Activated T-cell treated with anti-CD3 and anti-CD28 coated beads, Interleukin-2, amount 50 U/mL, for 24 hours (primary cell): ENCODE measurements at regions not wholly inside any gene's neighbourhood (a gene's known extent, or its start where the extent isn't known, plus 50 kb on each side); places are given as distances from the start of the nearest gene placed in this dataset.
A peak's percentile ranks its signal among the peaks of the same experiment; 100 is the strongest.

Experiments
- DNase-seq: peaks from one replicate; pipeline ENCODE4 v3.0.0-alpha.2; 2020
- H3K27ac Mint-ChIP-seq: 2 replicates; pipeline ENCODE4 v1.8.0; 2020; ENCODE audit warnings: mild to moderate bottlenecking, mixed read lengths
- H3K27me3 Mint-ChIP-seq: 2 replicates; pipeline ENCODE4 v1.8.0; 2020; ENCODE audit warnings: mixed read lengths
- H3K36me3 Mint-ChIP-seq: 2 replicates; pipeline ENCODE4 v1.8.0; 2020; ENCODE audit warnings: low read depth, mixed read lengths
- H3K4me1 Mint-ChIP-seq: 2 replicates; pipeline ENCODE4 v1.8.0; 2020; ENCODE audit warnings: low read depth, mixed read lengths
- H3K4me3 Mint-ChIP-seq: 2 replicates; pipeline ENCODE4 v1.8.0; 2020; ENCODE audit warnings: mild to moderate bottlenecking, moderate library complexity, mixed read lengths
- H3K9me3 Mint-ChIP-seq: 2 replicates; pipeline ENCODE4 v1.8.0; 2020; ENCODE audit warnings: mixed read lengths

GRCh38 chr2:64861452-64862397, 127.5 kb upstream of the SLC1A4 start:
- DNase-seq: no peak
- Mint-ChIP-seq H3K4me3 (no peak overlapping the region), H3K9me3 (no peaks in the 10 kb centered on the region), H3K27me3 (peaks cover 15% of the 10 kb centered on the region), H3K36me3 (no peaks in the 10 kb centered on the region), H3K27ac (no peak overlapping the region), H3K4me1 (peaks cover 5% of the 10 kb centered on the region)

GRCh38 chr2:64862623-64863022, 126.6 kb upstream of the SLC1A4 start:
- H3K4me3 Mint-ChIP-seq: no peak overlapping the region
- peaks cover 5% of the 10 kb centered on the region for H3K4me1 Mint-ChIP-seq
- DNase-seq: no peak

DNA sequence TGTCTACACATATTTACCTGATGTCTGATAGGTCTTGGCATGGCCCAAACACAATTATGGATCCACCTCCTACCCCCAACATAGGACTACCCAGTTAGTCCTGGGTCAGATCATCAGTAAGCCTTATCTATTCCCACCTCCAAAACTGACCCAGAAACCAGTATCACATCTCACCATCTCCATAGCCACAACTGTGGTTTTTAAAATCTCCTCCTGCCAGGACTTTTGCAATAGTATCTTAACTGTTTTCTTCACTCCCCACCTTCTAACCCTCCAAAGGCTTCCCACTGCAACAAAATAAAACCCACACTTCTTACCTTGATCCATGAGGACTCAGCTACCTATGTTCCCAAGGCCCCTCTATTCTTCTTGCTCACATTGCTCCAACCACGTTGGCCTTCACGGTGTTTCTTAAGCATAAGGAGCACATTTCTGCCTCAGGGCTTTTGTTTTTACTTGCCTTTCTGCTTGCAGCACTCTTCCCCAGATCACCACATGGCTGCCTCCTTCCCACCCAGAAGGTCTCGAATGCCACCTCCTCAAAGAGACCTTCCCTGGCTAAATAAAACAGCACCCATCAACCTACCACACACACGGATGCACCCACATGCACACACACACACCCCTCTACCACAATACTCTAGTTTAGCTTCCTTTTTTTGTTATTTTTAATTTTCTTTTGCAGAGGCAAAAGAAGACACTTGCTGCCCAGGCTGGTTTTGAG, 125.9 kb upstream of the SLC1A4 start:
- Mint-ChIP-seq H3K4me1 (peaks cover 5% of the 10 kb centered on the region), H3K27ac (no peak overlapping the region), H3K9me3 (no peaks in the 10 kb centered on the region), H3K27me3 (peaks cover 17% of the 10 kb centered on the region), H3K4me3 (no peak overlapping the region), H3K36me3 (no peaks in the 10 kb centered on the region)
- no peak for DNase-seq

More at GRCh38 chr2:64862623-64863022, 126.6 kb upstream of the SLC1A4 start:
- no peak overlapping the region for H3K27ac Mint-ChIP-seq
- no peaks in the 10 kb centered on the region for H3K36me3 Mint-ChIP-seq
- peaks cover 17% of the 10 kb centered on the region for H3K27me3 Mint-ChIP-seq
- no peaks in the 10 kb centered on the region for H3K9me3 Mint-ChIP-seq

- Mint-ChIP-seq H3K4me3 (peak overlapping the region; percentile 71), H3K9me3 (no peaks in the 10 kb centered on the region), H3K27me3 (peaks cover 7% of the 10 kb centered on the region), H3K27ac (peak overlapping the region; percentile 22), H3K36me3 (no peaks in the 10 kb centered on the region), H3K4me1 (no peaks in the 10 kb centered on the region)
- DNase-seq: peak; percentile 80
These were observed 123.9 kb upstream of the SLC1A4 start for GRCh38 chr2:64865073-64865830.

DNA sequence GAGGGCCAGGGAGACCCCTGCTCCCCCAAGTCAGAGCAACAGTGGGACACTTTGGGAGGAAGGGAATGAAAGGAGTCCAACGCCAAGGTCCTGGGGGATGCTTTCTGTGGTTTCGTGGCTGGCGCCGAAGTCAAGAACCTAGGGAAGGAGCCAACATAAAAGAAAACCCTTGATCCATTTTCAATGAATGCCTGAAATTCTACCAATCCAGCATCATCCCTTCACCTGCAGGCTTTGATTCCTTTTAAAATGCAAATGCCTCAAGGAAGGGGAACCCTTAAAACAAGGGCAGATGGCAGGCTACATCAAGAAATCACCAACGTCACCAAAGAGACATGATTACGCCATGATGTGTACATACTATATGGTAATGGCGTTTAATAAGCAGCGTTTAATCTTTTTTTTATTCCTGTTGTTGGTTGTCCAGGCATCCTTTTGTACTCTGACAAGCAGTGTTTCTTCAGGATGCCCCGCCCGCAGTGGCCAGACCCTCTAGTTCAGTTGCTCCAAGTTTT, 123.3 kb upstream of the SLC1A4 start:
- Mint-ChIP-seq H3K4me1 (no peaks in the 10 kb centered on the region), H3K9me3 (no peaks in the 10 kb centered on the region), H3K27ac (no peak overlapping the region), H3K27me3 (peaks cover 7% of the 10 kb centered on the region), H3K36me3 (no peaks in the 10 kb centered on the region), H3K4me3 (no peak overlapping the region)
- no peak for DNase-seq

DNA sequence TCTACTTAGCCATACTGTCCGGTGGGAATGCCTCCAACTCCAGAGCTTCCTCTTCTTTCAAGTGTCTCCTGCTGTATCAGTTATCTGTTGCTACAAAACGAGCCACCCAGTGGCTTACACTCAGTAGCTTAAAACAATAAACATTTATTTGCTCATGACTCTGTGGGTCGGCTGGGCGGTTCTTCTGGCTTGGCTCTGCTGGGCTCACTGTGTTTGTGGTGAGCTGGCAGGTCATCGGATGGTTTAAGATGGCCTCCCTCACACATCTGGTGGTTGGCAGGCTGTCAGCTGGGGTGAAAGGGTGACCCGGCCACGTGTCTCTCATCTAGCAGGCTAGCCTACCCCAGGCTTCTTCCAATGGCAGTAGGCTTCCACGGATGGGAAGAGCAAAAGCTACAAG, 122.4 kb upstream of the SLC1A4 start:
- Mint-ChIP-seq H3K9me3 (no peaks in the 10 kb centered on the region), H3K36me3 (no peaks in the 10 kb centered on the region), H3K27me3 (peaks cover 7% of the 10 kb centered on the region), H3K27ac (no peak overlapping the region), H3K4me3 (no peak overlapping the region), H3K4me1 (no peaks in the 10 kb centered on the region)
- no peak for DNase-seq

DNA sequence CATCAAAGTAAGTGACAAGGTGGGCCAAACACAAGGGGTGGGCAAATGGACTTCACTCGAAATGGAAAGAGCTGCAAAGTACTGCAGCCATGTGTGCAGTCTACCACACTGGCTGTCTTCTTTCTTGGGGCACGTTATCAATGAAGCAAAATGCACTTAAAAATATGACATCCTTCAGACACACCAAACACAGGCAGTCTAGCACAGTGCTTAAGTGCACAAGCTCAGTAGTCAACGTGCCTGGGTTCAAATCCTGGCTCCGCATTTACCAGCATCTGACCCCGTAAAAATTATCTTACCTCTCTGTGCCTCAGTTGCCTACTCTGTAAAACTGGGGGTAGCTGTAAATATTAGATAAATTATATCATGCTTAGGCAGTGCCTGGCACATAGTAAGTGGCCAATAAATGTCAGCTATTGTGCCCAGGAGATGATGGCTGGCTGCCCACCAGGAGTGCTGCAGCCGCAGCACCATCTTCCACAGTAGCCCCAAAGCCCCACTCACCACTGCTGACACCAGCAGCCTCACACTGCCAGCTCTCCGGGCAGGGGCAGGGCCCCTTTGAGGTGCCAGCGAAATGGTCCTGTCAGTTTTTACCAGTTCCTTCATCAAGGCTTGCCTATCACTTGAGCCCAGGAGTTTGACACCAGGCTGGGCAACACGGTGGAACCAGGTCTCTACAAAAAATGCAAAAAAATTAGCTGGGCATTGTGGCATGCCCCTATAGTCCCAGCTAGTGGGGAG, 121.8 kb upstream of the SLC1A4 start:
- Mint-ChIP-seq H3K27ac (no peak overlapping the region), H3K9me3 (no peaks in the 10 kb centered on the region), H3K36me3 (no peaks in the 10 kb centered on the region), H3K4me1 (no peaks in the 10 kb centered on the region), H3K27me3 (peaks cover 7% of the 10 kb centered on the region), H3K4me3 (no peak overlapping the region)
- DNase-seq: no peak

DNA sequence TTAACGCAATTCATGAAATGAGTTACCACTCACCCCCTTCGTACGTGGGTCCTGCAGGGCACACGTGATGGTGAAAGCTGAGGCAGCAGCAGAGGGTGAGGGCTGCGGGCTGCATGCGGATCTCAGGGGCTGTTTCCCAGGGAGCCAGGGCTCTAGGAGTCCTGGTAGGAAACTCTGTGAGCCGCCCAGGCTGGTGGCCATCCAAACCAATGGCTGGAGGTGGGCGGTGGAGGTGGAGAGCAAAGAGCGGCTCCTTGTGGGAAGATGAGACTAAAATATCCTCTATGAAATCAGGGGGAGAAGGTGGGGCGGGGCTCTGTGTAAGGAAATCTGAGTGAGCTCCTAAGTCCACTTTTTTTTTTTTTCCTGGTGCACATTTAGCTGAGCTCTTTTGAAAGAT, 120.1 kb upstream of the SLC1A4 start:
- no peaks in the 10 kb centered on the region for H3K36me3 Mint-ChIP-seq
- peaks cover 7% of the 10 kb centered on the region for H3K27me3 Mint-ChIP-seq
- H3K4me3 Mint-ChIP-seq: no peak overlapping the region
- H3K9me3 Mint-ChIP-seq: no peaks in the 10 kb centered on the region
- H3K27ac Mint-ChIP-seq: no peak overlapping the region
- H3K4me1 Mint-ChIP-seq: peaks cover 6% of the 10 kb centered on the region
- DNase-seq: no peak

GRCh38 chr2:64873472-64873924, 115.7 kb upstream of the SLC1A4 start:
- Mint-ChIP-seq H3K4me1 (peaks cover 6% of the 10 kb centered on the region), H3K27me3 (no peaks in the 10 kb centered on the region)
- peak; percentile 90 for DNase-seq

DNA sequence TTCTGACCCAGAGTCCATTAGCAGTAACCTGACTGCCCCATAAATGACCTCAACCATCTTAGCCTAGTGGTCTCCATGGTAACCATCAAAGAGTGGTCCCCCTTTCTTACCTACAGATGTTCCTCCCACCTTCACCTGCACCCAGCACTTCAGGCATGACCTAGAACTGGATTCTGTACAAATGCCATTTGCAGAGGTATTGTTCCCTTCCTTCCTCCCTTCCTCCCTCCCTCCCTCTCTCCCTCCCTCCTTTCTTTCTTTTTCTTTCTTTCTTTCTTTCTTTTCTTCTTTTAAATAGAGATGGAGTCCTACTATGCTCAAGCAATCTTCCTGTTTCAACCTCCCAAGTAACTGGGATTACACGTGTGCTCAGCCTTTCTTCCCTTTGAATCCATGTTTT, 114.6 kb upstream of the SLC1A4 start:
- peaks cover 6% of the 10 kb centered on the region for H3K4me1 Mint-ChIP-seq
- no peaks in the 10 kb centered on the region for H3K36me3 Mint-ChIP-seq
- H3K9me3 Mint-ChIP-seq: no peaks in the 10 kb centered on the region
- no peak overlapping the region for H3K4me3 Mint-ChIP-seq
- DNase-seq: peak; percentile 0
- no peak overlapping the region for H3K27ac Mint-ChIP-seq
- no peaks in the 10 kb centered on the region for H3K27me3 Mint-ChIP-seq

More at GRCh38 chr2:64873472-64873924, 115.7 kb upstream of the SLC1A4 start:
- Mint-ChIP-seq H3K9me3 (no peaks in the 10 kb centered on the region), H3K27ac (no peak overlapping the region), H3K36me3 (no peaks in the 10 kb centered on the region), H3K4me3 (peak overlapping the region; percentile 48)

- Mint-ChIP-seq H3K4me1 (peaks cover 6% of the 10 kb centered on the region), H3K4me3 (no peak overlapping the region), H3K9me3 (no peaks in the 10 kb centered on the region), H3K27ac (no peak overlapping the region), H3K36me3 (no peaks in the 10 kb centered on the region), H3K27me3 (no peaks in the 10 kb centered on the region)
- no peak for DNase-seq
These were observed 113.8 kb upstream of the SLC1A4 start for GRCh38 chr2:64875368-64875767.

- no peak overlapping the region for H3K4me3 Mint-ChIP-seq
These were observed 113.0 kb upstream of the SLC1A4 start for GRCh38 chr2:64876137-64876647.

GRCh38 chr2:64879745-64880144, 109.5 kb upstream of the SLC1A4 start:
- peaks cover 7% of the 10 kb centered on the region for H3K4me1 Mint-ChIP-seq
- H3K27me3 Mint-ChIP-seq: no peaks in the 10 kb centered on the region
- H3K27ac Mint-ChIP-seq: no peak overlapping the region
- H3K4me3 Mint-ChIP-seq: no peak overlapping the region
- no peaks in the 10 kb centered on the region for H3K9me3 Mint-ChIP-seq
- DNase-seq: no peak
- H3K36me3 Mint-ChIP-seq: no peaks in the 10 kb centered on the region

More at GRCh38 chr2:64876137-64876647, 113.0 kb upstream of the SLC1A4 start:
- Mint-ChIP-seq H3K4me1 (peaks cover 10% of the 10 kb centered on the region), H3K27me3 (no peaks in the 10 kb centered on the region), H3K36me3 (no peaks in the 10 kb centered on the region), H3K9me3 (no peaks in the 10 kb centered on the region), H3K27ac (no peak overlapping the region)
- DNase-seq: no peak
